ENCODE measurements at regions not wholly inside any gene's neighbourhood (a gene's known extent, or its start where the extent isn't known, plus 50 kb on each side); places are given as distances from the start of the nearest gene placed in this dataset.

- no peak for TF ChIP-seq CTCF (IDR thresholded peaks at IDR 0.05)
- no peak for TF ChIP-seq POLR2AphosphoS5 (IDR thresholded peaks at IDR 0.05)
- TF ChIP-seq POLR2A (IDR thresholded peaks at IDR 0.05), result no peak
- TF ChIP-seq EP300 (IDR thresholded peaks at IDR 0.05), result no peak
Measured at GRCh38 chr2:239670463-239671120, 269.8 kb upstream of the HDAC4 start.

Measured in suprapubic skin (tissue), 4 donors.